Body of pancreas (tissue), 4 donors: ENCODE measurements at regions not wholly inside any gene's neighbourhood (a gene's known extent, or its start where the extent isn't known, plus 50 kb on each side); places are given as distances from the start of the nearest gene placed in this dataset.

Experiments used
- CTCF ChIP-seq, 7 experiments: fragments of 450-650 bp in 4 of 7; fragments of 200-600 bp in 3 of 7; sonication (generic) in 3 of 7; IDR thresholded peaks; one replicate each; pipeline ENCODE4 v1.5.1; 2016 to 2019; ENCODE audit warnings: antibody characterized with exemption in 7 of 7
- POLR2A ChIP-seq, 3 donors: fragments of 450-650 bp; IDR thresholded peaks; one replicate each; pipeline ENCODE4 v1.6.1; 2016; ENCODE audit warnings: antibody characterized with exemption in 3 of 3, mild to moderate bottlenecking in 2 of 3

- no peak for TF ChIP-seq CTCF (IDR thresholded peaks at IDR 0.05)
- TF ChIP-seq POLR2A (IDR thresholded peaks at IDR 0.05), result no peak
These were observed 1013.2 kb downstream of the TBC1D22A start for GRCh38 chr22:47775686-47776085.
